ENCODE measurements at regions not wholly inside any gene's neighbourhood (a gene's known extent, or its start where the extent isn't known, plus 50 kb on each side); places are given as distances from the start of the nearest gene placed in this dataset.

- TF ChIP-seq CTCF (IDR thresholded peaks at IDR 0.05; ENCODE audit: low read depth, low read length) (peak; percentile 94), POLR2A (IDR thresholded peaks at IDR 0.05; ENCODE audit: extremely low read depth, insufficient read length) (no peak), MAX (IDR thresholded peaks at IDR 0.05; ENCODE audit: low read depth, low read length) (no peak)
Observed at GRCh38 chr10:84665883-84666463, 337.6 kb downstream of the CCSER2 start.
